HG03439 (cell line): ENCODE measurements at regions not wholly inside any gene's neighbourhood (a gene's known extent, or its start where the extent isn't known, plus 50 kb on each side); places are given as distances from the start of the nearest gene placed in this dataset.

Experiments used
- ATAC-seq: cut with Tn5 transposase; IDR thresholded peaks from one replicate; pipeline ENCODE4 v1.9.1; 2021; ENCODE audit warnings: mild to moderate bottlenecking, moderate library complexity; ENCODE audit not compliant: unreplicated experiment

DNA sequence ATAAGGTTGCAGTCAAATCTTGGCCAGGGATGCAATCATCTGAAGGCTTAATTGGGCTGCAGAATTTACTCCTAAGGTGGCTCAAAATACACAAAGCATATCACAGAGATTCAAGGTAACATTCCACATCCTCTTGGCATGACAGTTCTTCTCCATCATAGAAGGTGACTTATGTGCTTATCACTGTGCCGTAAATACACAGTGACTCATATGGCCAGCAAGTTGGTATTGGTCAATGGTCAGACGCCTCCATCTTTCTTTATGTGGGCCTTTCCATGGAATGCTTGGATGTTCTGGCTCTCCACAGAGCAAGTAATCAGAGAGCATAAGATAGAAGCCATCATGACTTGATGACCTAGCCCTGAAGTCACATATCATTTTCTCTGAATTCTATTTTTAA lies 168.8 kb upstream of the ST8SIA2 start:
- no peak for ATAC-seq

DNA sequence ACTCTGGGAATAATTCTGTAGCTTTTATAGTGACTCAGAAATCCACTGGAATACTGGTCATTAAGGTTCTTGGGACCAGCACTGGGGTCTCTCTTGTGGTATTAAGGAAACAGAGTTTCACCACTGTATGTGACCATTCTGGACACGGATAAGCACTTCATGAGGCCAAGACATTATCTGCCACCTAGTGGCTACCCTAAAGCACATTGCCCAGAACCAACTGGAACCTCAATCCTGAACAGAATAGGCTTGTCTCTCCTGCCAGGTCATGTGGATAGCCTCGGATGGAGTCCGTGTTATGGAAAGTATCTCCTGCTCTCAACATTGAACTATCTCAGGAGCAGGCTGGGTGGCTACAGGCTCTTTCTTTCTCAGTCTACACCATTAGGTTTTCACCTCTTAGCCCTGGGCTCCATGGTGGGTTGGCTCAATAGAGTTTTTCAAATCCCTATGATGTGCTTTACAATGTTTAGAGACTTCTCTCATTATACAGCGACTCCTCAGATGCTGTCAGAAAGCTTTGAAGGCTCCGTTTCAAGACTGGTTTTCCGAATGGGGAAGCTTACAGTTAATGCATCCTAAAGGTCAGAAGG lies 167.6 kb upstream of the ST8SIA2 start:
- no peak for ATAC-seq

DNA sequence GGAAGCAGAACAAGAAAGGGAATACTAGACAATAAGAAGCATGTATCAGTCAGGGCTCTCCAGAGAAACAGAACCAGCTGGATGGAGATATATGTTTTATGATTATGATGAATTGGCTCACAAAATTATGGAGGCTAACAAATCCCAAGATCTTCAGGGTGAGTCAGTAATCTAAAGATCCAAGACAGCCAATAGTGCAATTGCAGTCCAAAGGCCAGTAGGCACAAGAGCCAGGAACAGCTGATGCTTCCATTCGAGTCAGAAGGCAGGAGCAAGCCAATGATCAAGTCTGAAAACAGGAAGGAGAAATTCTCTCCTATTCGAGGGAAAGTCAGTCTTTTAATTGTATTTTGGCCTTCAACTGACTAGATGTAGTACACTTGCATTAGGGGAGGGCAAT lies 164.9 kb upstream of the ST8SIA2 start:
- no peak for ATAC-seq

DNA sequence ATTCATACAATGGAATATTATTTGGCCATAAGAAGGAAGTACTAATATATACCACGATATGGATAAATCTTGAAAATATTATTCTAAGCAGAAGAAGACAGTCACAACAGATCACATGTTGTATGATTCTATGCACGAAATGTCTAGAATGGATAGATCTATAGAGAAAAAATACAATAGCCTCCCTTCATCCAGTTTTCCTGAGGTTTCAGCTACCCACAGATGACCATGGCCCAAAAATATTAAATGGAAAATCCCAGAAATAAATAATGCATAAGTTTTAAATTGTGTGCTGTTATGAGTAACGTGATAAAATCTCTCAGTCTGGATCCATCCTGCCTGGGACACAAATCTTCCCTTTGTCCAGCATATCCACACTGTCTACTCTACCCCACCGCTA lies 162.2 kb upstream of the ST8SIA2 start:
- ATAC-seq = no peak

DNA sequence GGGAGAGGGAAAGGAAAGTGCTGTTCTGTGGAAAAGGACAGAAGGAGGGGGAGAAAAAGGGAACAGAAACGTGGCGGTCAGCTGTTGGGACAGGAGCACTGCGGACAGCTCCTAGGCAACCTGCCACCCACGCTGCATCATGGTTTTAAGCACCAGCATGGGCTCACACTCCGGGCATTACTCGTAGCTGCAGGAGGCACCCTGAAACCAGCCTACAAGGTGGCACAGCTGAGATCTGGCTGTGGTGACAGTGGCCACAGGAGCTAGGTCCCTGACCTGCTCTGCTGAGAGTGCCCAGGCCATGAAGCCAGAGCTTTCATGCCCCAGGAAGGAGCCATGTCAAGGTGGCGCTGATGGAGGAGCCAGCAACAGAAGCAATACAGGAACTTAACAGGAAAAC lies 161.4 kb upstream of the ST8SIA2 start:
- no peak for ATAC-seq

DNA sequence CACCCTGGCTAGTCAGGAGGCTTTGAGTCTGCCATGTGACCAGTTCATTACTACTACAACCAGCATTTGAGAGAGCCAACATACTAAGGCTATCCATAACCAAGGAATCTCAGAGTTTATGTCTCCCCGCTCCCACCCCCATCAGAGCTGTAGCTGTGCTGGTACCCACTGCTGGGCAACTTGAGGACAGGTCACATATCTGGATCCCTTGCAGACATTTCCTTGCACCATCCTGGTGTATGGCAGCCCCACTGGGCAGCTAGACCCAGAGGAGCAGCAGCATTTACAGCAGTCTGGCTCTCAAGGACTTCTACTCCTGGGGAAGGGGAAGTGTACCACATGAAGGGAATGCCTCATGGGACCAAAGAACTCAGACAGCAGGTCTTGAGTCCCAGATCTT lies 160.8 kb upstream of the ST8SIA2 start:
- ATAC-seq = no peak

DNA sequence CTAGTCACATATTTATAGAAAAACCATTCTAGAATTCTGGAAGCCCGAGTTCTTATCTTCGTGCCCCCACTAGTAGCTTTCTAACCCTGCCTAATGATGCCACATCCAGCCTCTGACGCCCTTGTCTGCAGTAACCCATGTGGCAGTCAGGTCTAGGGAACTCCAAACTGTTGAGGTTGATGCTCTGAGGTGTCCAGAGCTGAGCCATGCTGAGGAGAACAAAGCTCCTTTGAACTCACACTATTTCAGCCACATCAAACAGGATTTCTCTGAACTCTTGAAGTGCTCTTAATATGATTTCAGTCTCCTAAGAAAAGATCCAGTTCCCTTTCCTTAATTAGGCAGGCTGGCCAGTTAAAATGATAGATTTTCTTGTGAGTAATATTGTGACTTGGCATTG lies 150.5 kb upstream of the ST8SIA2 start:
- ATAC-seq = no peak

DNA sequence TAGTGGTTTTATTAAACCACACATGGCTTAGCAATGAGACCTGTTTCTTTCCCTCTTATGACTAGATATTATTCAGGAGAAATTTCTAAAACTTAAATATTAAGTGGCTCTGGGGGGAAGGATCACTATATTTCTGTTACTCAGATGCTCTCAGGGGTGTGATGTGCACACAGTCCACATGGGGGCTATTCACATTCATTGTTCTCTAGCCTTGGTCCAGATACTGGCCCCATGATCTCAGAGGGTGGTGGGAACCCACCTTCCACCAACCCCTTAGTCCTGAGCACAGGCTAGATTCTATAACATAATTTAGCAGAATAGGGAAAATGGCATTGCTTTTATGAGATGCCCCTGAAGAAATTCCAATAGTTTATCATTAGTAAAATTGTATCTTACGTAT lies 149.0 kb upstream of the ST8SIA2 start:
- no peak for ATAC-seq

DNA sequence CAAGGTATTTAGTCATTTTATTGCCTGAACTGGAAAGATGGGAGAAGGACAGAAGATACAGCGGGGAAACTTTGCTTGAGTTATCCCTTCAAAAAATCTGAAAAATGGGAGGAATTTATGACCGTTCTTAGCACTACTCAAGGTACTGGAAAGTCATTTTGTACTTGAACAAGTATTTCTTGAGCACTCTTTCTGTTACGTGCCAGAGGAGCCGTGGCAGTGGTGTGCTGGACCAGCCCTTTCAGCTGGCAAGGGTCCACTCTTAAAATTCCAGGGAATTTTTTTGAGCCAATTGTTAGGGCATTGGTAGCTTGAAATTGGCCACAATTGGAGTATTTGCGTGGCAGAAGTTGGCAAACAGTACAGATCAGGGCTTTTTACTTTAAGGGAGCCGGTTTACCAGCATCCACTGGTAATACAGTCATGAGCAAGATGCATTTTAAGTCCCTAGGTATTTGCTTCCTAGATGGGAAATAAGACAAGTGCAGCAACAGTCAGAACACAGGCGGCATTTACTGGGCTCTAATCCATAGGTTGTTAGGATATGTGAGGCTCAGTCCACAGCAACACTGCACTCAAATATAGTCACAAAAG lies 145.9 kb upstream of the ST8SIA2 start:
- ATAC-seq = no peak

DNA sequence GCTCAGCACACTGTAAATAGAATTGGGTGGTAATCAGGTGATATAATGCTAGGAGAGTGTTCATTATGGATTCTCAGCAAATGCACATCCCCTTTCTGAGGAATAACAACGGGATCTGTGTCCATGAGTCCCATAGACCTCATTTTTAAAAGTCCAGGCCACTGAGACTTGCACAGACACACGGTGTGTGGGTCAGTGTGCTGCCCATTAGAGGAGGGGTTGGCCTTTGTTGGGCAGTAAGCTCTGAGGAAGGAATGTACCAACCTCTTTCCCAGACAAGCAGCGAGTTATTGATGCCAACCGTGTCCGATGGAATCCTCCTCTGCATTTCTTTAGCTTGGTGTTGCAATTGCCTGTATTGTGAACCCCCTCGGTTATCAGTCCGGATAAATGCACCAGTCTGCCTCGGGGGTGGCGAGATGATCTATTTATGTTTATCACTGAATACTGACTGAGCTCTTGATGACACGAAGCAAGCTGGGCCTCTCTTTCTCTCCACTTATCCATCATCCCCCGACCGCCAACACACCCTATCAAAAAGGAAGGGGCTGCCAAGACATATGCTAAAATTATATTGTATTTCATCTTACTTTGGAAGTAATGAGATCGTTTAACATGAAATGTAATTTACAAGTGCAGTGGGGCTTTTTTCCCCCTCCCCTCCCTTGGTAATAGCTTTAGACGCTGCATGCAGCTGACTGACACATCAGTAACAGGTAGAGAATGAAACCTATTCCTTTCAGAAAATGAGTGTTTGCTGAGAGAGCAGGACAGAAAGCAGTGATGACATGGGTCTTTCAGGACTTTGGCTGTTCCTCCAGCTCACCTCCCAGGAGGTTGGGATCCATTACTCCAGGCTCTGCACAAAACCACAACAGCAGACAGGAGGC lies 126.6 kb upstream of the ST8SIA2 start:
- ATAC-seq = no peak

DNA sequence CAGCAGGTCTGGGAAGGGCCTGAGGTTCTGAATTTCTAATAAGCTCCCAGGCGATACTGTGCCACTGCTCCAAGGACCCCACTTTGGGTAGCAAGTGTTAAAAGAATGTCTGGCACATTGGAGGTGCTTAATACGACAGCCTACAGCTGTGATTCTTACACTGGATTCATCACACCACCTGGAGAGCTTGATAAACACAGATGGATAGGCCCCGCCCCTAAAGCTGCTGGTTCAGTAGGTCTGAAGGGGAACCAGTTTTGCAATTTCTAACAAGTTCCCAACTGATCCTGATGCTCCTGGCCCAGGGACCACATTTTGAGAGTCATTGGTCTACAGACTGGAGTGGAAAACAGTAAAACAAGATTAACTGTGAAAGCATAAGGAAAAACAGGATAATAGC lies 124.8 kb upstream of the ST8SIA2 start:
- ATAC-seq = no peak

DNA sequence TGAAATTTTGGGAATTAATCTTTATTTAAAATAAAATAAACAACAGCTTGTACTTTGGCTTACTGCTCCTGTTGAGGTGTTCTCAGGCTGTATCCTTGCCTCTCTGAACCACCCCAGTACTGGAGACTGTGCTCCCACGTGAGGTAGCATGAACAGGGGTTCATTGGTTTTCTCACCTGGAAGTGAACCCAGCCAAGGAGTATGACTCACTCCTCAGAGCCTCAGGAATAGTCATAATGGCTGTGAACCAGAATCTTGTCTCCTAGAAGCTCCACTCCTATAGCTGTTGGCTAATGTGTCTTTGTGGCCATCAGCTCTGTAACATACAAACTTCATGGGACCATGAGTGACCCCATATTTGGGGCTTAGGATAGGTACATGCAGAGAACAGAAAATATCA lies 122.5 kb upstream of the ST8SIA2 start:
- no peak for ATAC-seq

DNA sequence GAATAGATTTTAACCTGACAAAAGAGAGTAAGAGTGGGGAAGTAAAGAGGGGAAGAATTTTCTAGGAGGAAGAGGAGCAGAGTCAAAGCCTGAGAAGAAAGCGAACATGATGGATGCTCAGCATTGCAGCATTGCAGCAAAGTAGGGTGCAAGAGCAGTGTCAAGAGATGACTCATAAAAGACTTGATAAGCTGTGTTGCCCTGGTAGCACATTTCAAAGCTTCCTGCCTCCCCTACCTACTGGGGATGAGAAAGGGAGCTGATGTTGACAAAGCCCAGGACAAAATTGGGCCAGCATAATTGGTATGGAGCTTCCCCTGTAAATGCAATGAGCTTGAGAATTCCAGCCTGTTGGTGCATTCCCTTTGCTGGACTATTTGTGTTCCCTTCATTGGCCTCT lies 121.6 kb upstream of the ST8SIA2 start:
- no peak for ATAC-seq

DNA sequence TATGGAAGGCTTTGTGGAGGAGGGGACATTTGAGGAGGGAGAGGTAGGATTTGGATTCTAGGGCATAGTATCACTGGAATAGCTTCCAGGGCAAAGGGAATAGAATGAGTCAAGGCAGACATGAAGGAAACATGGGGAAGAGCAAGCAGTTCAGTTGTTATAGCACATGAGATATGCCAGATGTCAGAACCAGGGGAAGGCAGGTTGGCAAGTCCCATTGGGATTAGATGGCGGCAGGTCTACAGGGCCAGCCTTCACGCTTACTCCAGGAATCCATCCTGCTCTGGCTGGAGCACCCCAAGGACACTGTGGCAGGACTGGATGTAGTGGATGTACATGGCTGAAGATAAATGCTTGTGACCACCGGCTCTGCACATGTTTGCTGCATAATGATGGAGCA lies 120.4 kb upstream of the ST8SIA2 start:
- ATAC-seq = no peak

DNA sequence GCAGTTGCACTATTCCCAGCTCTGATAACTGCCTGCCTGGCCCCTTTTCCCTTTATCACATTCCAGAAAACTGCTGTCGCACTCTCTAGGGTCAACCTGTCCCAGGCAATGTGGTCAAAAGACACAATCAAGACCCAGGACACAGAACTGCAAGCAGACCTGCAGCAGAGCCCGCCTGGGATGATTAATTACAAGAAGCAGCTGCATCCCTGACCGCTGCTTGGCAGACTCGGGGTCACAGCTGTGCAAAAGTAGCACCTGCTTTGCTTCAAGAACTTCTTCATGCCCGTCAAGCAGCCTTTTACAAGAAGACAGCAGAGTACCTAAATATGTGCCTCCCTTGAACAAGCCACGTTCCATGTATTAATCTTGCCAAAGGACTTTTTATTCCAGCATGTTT lies 120.0 kb upstream of the ST8SIA2 start:
- ATAC-seq = no peak

DNA sequence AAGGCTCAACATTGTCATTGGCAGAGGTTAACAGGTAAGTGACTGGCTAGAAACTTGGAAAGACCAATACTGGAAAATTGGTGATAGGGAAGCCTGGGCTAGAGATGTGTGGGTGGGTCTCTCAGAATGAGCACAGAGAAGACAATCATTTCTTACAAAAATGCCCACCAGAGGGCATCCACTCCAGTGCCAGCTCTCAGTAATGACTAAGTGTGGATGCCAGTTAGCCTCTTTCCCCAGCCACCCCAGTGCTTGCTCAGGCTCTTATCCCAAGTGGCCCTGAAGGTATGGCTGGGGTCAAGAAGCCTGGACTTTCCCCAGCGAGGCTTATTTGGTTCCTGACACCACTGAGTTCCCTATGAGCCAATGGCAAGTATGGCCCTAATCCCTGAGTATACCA lies 115.9 kb upstream of the ST8SIA2 start:
- ATAC-seq = no peak

DNA sequence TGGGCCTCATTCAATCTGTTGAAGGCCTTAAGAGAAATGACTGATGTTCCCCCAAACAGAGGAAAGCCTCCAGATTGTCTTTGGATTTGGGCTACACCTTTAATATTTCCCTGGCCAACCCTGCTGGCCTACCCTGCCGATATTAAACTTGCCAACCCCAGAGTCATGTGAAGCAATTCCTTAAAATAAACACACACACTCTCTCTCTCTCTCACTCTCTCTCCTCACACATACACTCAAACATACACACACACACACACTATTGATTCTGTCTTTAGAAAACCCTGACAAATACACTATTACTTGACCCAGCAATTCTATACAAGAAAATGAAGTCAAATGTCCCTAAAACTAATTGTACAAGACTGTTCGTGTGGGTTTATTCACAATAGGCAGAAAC lies 109.9 kb upstream of the ST8SIA2 start:
- no peak for ATAC-seq

DNA sequence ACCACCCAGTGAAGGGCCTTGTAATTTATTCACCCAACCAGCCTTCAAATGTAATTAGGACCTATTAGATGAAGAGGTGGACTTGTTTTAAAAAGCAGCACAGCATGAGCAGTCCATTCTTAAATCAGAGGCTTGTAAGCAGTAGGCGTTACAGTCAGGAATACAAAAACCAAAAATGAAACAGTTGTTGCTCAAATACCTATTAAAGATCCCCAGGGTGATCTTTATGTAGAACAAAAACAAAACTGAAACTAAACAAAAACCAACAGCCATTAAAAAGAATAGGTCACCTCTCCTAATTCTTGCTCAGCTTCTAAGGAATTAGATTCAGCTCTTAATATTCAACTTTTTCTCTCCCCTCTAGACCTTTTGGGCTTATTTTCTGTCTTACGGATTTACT lies 104.9 kb upstream of the ST8SIA2 start:
- ATAC-seq = peak; percentile 81

DNA sequence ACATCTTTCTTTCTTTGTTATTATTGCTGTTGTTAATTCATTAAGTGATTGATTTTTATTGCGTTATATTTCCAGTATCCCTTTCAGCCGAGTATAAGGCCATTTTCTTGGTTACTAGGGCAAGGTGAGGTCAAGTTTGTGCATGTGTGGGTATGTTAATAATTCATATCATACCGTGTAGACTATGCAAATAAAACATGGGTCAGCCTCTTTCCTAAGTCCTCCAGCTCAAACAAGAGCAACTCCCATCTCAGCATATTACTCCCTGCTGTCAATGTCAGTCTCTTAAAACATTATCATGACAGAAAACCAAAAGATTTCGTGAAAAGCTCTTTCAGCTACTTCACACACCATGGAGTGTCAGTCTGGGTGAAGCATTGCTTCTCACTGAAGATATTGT lies 103.9 kb upstream of the ST8SIA2 start:
- ATAC-seq = no peak

DNA sequence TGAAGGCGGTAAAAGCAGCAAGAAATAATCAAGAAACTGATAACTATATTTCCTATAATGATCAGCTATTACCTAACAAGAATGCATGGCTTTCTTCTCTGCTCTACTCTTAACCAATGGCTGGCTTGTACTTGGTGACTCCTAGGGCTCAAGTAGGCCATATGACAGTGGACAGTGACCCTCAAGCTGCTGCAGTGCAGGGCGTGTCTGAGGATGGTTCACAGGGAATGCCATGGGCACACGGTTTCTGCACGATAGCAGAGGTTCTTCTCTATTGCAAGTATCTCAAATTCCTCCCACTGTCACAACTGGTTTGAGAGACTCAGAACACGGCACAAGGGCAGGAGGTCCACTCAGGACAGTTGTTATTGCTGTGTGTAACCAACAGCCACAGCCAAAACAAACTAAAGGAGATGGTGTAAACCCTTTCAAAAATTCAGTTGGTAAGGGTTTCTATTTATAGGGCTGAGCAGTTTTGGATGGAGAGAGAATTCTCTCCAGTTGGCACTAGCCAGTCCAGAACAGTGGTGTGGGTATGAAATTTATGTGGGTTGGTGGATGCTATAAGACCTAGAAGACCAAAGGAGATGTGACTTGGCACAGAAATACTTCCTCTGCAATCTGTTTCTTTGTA lies 103.2 kb upstream of the ST8SIA2 start:
- no peak for ATAC-seq

DNA sequence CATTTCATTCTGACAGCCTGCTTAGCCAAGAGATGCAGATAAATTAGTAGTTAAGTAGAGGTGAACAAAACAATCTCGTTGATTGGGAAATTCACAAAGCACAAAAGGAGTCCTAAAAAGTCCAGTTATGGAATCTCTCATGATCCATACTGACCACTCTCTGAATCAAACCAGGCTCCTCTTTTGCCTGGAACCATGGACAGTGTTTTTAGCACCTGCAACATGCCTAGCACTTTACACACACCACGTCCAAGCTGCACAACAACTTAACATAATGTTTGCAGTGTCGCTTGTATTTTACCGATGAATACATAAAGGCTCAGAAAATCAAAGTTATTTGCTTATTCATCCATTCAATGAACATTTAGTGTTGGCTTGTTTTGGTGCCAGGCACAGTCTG lies 101.8 kb upstream of the ST8SIA2 start:
- ATAC-seq = no peak

DNA sequence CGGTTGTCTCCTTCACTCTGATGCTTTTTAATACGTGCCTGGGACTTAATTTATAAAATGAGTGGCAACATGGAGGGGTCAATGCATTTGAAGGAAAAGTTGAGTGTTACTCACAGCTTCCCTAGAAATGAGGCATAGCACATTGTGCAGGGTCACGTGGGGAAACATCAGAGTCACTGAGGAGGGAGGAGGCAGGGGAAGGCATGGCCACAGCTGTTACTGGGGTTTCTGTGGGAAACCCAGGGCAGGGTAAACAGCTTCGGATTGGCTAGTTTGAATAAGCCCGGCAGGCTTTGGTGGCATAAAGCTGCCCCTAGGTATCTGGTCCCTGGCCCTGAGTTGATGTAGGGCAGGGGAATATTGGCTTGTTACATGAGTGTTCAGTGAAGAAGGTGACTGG lies 98.9 kb upstream of the ST8SIA2 start:
- no peak for ATAC-seq
